ENCODE measurements at regions not wholly inside any gene's neighbourhood (a gene's known extent, or its start where the extent isn't known, plus 50 kb on each side); places are given as distances from the start of the nearest gene placed in this dataset.

- DNase-seq: no peak
- Histone ChIP-seq H3K36me3 (replicated peaks in 1 of 2; ENCODE audit: control insufficient read depth in 1 of 2, insufficient read depth in 2 of 2, low read length in 1 of 2) (no peaks in the 10 kb centered on the region), H3K79me2 (ENCODE audit: insufficient read depth) (no peaks in the 10 kb centered on the region), H3K9me2 (no peaks in the 10 kb centered on the region; the same call in 1 of the 2 replicates), H3K4me2 (no peak overlapping the region), H3K4me3 (ENCODE audit: low read depth in 2 of 2, low read length in 1 of 2) (no peak overlapping the region), H2AFZ (ENCODE audit: low read depth) (no peak overlapping the region), H4K20me1 (ENCODE audit: insufficient read depth) (no peaks in the 10 kb centered on the region), H3K9me3 (no peaks in the 10 kb centered on the region; the same call in 1 of the 2 replicates), H3K4me1 (ENCODE audit: control insufficient read depth in 1 of 2, insufficient read depth in 2 of 2, low read depth in 1 of 2, low read length in 1 of 2) (no peaks in the 10 kb centered on the region), H3K9ac (no peak overlapping the region), H3K27ac (ENCODE audit: low read depth in 2 of 2, low read length in 1 of 2) (no peak overlapping the region), H3F3A (replicated peaks; ENCODE audit: insufficient read depth) (no peaks in the 10 kb centered on the region), H3K27me3 (ENCODE audit: insufficient read depth) (no peaks in the 10 kb centered on the region)
- 37% methylated on average over 3 of the region's 3 CpGs for WGBS (ENCODE audit: low lambda C conversion rate)
- ChIA-PET POLR2A (no interaction called here), CTCF (no interaction called here)
- TF ChIP-seq TEAD4 (IDR thresholded peaks at IDR 0.05; ENCODE audit: borderline replicate concordance, insufficient read depth) (no peak), POLR2AphosphoS5 (IDR thresholded peaks at IDR 0.05; ENCODE audit: low read depth, low read length) (no peak)
Measured at GRCh38 chr4:62512271-62512670, 1312.1 kb downstream of the ADGRL3 start.

GRCh38 chr4:62510228-62510627 is 1310.1 kb downstream of the ADGRL3 start:
- TF ChIP-seq TCF12 (IDR thresholded peaks at IDR 0.05): no peak
- no peak for TF ChIP-seq RCOR1 (IDR thresholded peaks at IDR 0.05; ENCODE audit: low read length)
- no peak for TF ChIP-seq PBX3 (IDR thresholded peaks at IDR 0.05)
- no peak for TF ChIP-seq ZBTB33 (IDR thresholded peaks at IDR 0.05; ENCODE audit: borderline replicate concordance, low read depth)
- TF ChIP-seq MAX (IDR thresholded peaks at IDR 0.05; ENCODE audit: low read depth): no peak
- TF ChIP-seq USF2 (IDR thresholded peaks at IDR 0.05; ENCODE audit: borderline replicate concordance, low read depth, low read length): no peak
- TF ChIP-seq RFX5 (IDR thresholded peaks at IDR 0.05; ENCODE audit: low read length): no peak
- no peak for TF ChIP-seq CTCF (IDR thresholded peaks at IDR 0.05)
- TF ChIP-seq ELF1 (IDR thresholded peaks at IDR 0.05): no peak
- no peak for TF ChIP-seq RXRA (IDR thresholded peaks at IDR 0.05; ENCODE audit: borderline replicate concordance, low read depth)
- TF ChIP-seq TEAD4 (IDR thresholded peaks at IDR 0.05; ENCODE audit: borderline replicate concordance, insufficient read depth): no peak
- CTCF ChIA-PET: interaction anchor here (0.6 kb wide), 1 partner anchor 301 kb away, joined by 3 read pairs; no protein-coding TSS in a partner anchor
- H3K9me3 ChIP-seq: no peaks in the 10 kb centered on the region; the same call in 1 of the 2 replicates
- no peaks in the 10 kb centered on the region for H3K79me2 ChIP-seq (ENCODE audit: insufficient read depth)
- H3K36me3 ChIP-seq (replicated peaks in 1 of 2; ENCODE audit: control insufficient read depth in 1 of 2, insufficient read depth in 2 of 2, low read length in 1 of 2): no peaks in the 10 kb centered on the region
- no peaks in the 10 kb centered on the region for H3K4me1 ChIP-seq (ENCODE audit: control insufficient read depth in 1 of 2, insufficient read depth in 2 of 2, low read depth in 1 of 2, low read length in 1 of 2)
- H3K27me3 ChIP-seq (ENCODE audit: insufficient read depth): no peaks in the 10 kb centered on the region
- DNase-seq: no peak
- POLR2A ChIA-PET: no interaction called here
- H4K20me1 ChIP-seq (ENCODE audit: insufficient read depth): no peaks in the 10 kb centered on the region
- no peaks in the 10 kb centered on the region; the same call in 1 of the 2 replicates for H3K9me2 ChIP-seq
- H3K9ac ChIP-seq: no peak overlapping the region
- H3K4me3 ChIP-seq (ENCODE audit: low read depth in 2 of 2, low read length in 1 of 2): no peak overlapping the region
- no peak overlapping the region for H3K4me2 ChIP-seq
- H3F3A ChIP-seq (replicated peaks; ENCODE audit: insufficient read depth): no peaks in the 10 kb centered on the region
- H2AFZ ChIP-seq (ENCODE audit: low read depth): no peak overlapping the region
- H3K27ac ChIP-seq (ENCODE audit: low read depth in 2 of 2, low read length in 1 of 2): no peak overlapping the region
- WGBS (ENCODE audit: low lambda C conversion rate): 76% methylated on average over 13 of the region's 13 CpGs
